K562 (cell line): ENCODE measurements at regions not wholly inside any gene's neighbourhood (a gene's known extent, or its start where the extent isn't known, plus 50 kb on each side); places are given as distances from the start of the nearest gene placed in this dataset.
"Not testable (repeated sequence)": the region's sequence is repeated elsewhere in the genome, so short reads cannot be mapped to it uniquely, and the experiment has no call there.

Source experiments
- ATAC-seq: fragments of 200-7000 bp; cut with Tn5 transposase; 3 replicates; pipeline ENCODE4 v1.9.1; 2020; ENCODE audit warnings: moderate library complexity
- BruUV-seq: library from RNA; stranded (reverse); fragments of 400-500 nt; replicated peaks from 2 replicates; lab custom pipeline; 2021; lab: Mats Ljungman, UMichigan
- CTCF ChIA-PET: fragments of 300-600 bp; formaldehyde crosslinking; extraction: SDS; loops from one replicate; lab custom pipeline; 2021; ENCODE audit warnings: low intra/inter-chr PET ratio; lab: Yijun Ruan, JAX
- POLR2A ChIA-PET: fragments of 300-600, 350-650 bp; sonication (Branson Sonifier 250); formaldehyde crosslinking; extraction: SDS; loops from one replicate; lab custom pipeline; 2021; ENCODE audit warnings: antibody characterized with exemption, inconsistent platforms; lab: Yijun Ruan, JAX
- DNase-seq, 4 experiments: peaks; one replicate each; pipeline versions ENCODE4 v3.0.0 to v3.0.0-alpha.2; 2011 to 2018; ENCODE audit warnings: low spot score in 3 of 4, mixed read lengths in 3 of 4; ENCODE audit errors: extremely low read depth in 1 of 4
- FAIRE-seq: peaks from 2 replicates; lab custom pipeline; 2011; peaks lifted over from hg19 to GRCh38; lab: Jason Lieb, UNC
- H2AFZ ChIP-seq: 2 replicates; pipeline ENCODE4 v1.6.0; 2011; ENCODE audit warnings: low read depth, low read length, control low read depth, inconsistent platforms
- H3K27ac ChIP-seq: fragments of 200-600 bp; 3 replicates; pipeline ENCODE4 v1.8.0; 2011; ENCODE audit warnings: low read depth, mild to moderate bottlenecking, control low read depth, inconsistent platforms, low read length, moderate library complexity, mixed read lengths; ENCODE audit errors: extremely low read depth
- H3K27me3 ChIP-seq, 2 experiments: fragments of 300-600 bp in 1 of 2; 2 replicates in 1 of 2; 3 replicates in 1 of 2; pipeline versions ENCODE4 v1.6.0 to v1.8.0; 2011; ENCODE audit warnings: inconsistent platforms in 2 of 2, low read length in 2 of 2, mild to moderate bottlenecking in 1 of 2, mixed read lengths in 1 of 2, moderate library complexity in 1 of 2; ENCODE audit not compliant: control insufficient read depth in 2 of 2, insufficient read depth in 2 of 2
- H3K36me3 ChIP-seq: fragments of 300-600 bp; 3 replicates; pipeline ENCODE4 v1.8.0; 2011; ENCODE audit warnings: mild to moderate bottlenecking, low read length, inconsistent platforms; ENCODE audit not compliant: control insufficient read depth, insufficient read depth
- H3K4me1 ChIP-seq, 2 experiments: fragments of 200-600 bp in 1 of 2; replicated peaks in 1 of 2; 2 replicates in 1 of 2; 3 replicates in 1 of 2; pipeline versions ENCODE4 v1.5.1 to v1.8.0; 2011; ENCODE audit warnings: inconsistent platforms in 2 of 2, low read length in 2 of 2, mild to moderate bottlenecking in 1 of 2, mixed read lengths in 1 of 2, moderate library complexity in 1 of 2; ENCODE audit not compliant: control insufficient read depth in 2 of 2, insufficient read depth in 2 of 2
- H3K4me2 ChIP-seq: 2 replicates; pipeline ENCODE4 v1.6.1; 2011; ENCODE audit warnings: low read length, control low read depth, inconsistent platforms, mixed read lengths; ENCODE audit not compliant: insufficient read depth
- H3K4me3 ChIP-seq: fragments of 200-600 bp; sonication (generic), shearing (Covaris generic); 2 replicates; pipeline ENCODE4 v1.5.1; 2016; ENCODE audit warnings: control low read depth, inconsistent platforms
- H3K79me2 ChIP-seq: fragments of 200-600 bp; 3 replicates; pipeline ENCODE4 v1.8.0; 2011; ENCODE audit warnings: low read length, inconsistent platforms; ENCODE audit not compliant: control insufficient read depth, insufficient read depth
- H3K9ac ChIP-seq, 2 experiments: 2 replicates each; pipeline versions ENCODE4 v1.6.0 to v1.6.1; 2011; ENCODE audit warnings: low read depth in 2 of 2, low read length in 2 of 2, control low read depth in 1 of 2, inconsistent platforms in 1 of 2, mild to moderate bottlenecking in 1 of 2, mixed read lengths in 1 of 2; ENCODE audit not compliant: insufficient read depth in 1 of 2
- H3K9me1 ChIP-seq: one replicate; pipeline ENCODE4 v1.6.0; 2011; ENCODE audit warnings: inconsistent platforms, mild to moderate bottlenecking, low read length, moderate library complexity; ENCODE audit not compliant: control insufficient read depth, insufficient read depth
- H3K9me3 ChIP-seq: replicated peaks from 2 replicates; pipeline ENCODE4 v1.5.1; 2011; ENCODE audit warnings: low read depth, low read length, inconsistent platforms; ENCODE audit not compliant: control insufficient read depth, insufficient read depth
- H4K20me1 ChIP-seq: replicated peaks from 2 replicates; pipeline ENCODE4 v1.6.1; 2011; ENCODE audit warnings: low read length, inconsistent platforms, mixed read lengths; ENCODE audit not compliant: control insufficient read depth, insufficient read depth
- SPI1 ChIP-seq: IDR thresholded peaks from 2 replicates; pipeline ENCODE4 v1.6.1; 2011; ENCODE audit warnings: low read depth, low read length, control low read depth, borderline replicate concordance
- VEZF1 ChIP-seq: fragments of 200-800 bp; sonication (Bioruptor generic); IDR thresholded peaks from 2 replicates; pipeline ENCODE4 v1.6.1; 2017; ENCODE audit warnings: missing genetic modification characterization, missing compliant biosample characterization
- ZBTB43 ChIP-seq: sonication (generic); formaldehyde crosslinking; IDR thresholded peaks from 2 replicates; pipeline ENCODE4 v1.8.0; 2023; ENCODE audit warnings: mild to moderate bottlenecking, missing genetic modification reagents
- ZNF584 ChIP-seq: fragments of 200-800 bp; sonication (Bioruptor generic); IDR thresholded peaks from 2 replicates; pipeline ENCODE4 v1.6.1; 2016; ENCODE audit warnings: low read depth, mild to moderate bottlenecking, missing genetic modification characterization, missing compliant biosample characterization
- ZNF644 ChIP-seq: fragments of 200-800 bp; sonication (Bioruptor generic); IDR thresholded peaks from 2 replicates; pipeline ENCODE4 v1.6.1; 2016; ENCODE audit warnings: low read depth, missing genetic modification characterization, missing compliant biosample characterization
- WGBS: fragments of 100-300 bp; shearing (Covaris generic); methylation state at CpG from one replicate; pipeline ENCODE4 v1.1.6; 2016; ENCODE audit warnings: low coverage, mixed read lengths; ENCODE audit not compliant: insufficient coverage; ENCODE audit errors: missing lambda C conversion rate; 5-methylcytosine and 5-hydroxymethylcytosine counted together
- in situ Hi-C: fragments of 300-500 bp; cut with MboI; formaldehyde crosslinking; loops from 4 replicates; pipeline ENCODE4 v1.15.0; 2018; ENCODE audit warnings: inconsistent platforms, mixed read lengths
- intact Hi-C: fragments of 100-400 bp; cut with micrococcal nuclease; formaldehyde crosslinking; loops from 2 replicates; pipeline ENCODE4 v1.14.2; 2022

GRCh38 chr7:76133164-76133775, 68.4 kb upstream of the SRRM3 start (continued):
- TF ChIP-seq ZNF644 (tag): no peak

GRCh38 chr7:76133839-76134238, 67.9 kb upstream of the SRRM3 start:
- no peaks in the 10 kb centered on the region for H3K79me2 ChIP-seq
- peaks cover 0 to 5% of the 10 kb centered on the region in 2 experiments; a peak in 2 of 5 replicates for H3K27me3 ChIP-seq
- 16% methylated on average over 3 of the region's 3 CpGs for WGBS
- TF ChIP-seq SPI1: peak; percentile 24; the same call in 1 of the 2 replicates
- no peak for TF ChIP-seq ZBTB43 (CRISPR knock-in tag)
- no peak for TF ChIP-seq VEZF1 (CRISPR knock-in tag)
- no peak for TF ChIP-seq ZNF584 (CRISPR knock-in tag)
- TF ChIP-seq, all 486 proteins: peak for 1
- Histone ChIP-seq H3K4me1 (peaks cover 3 to 9% of the 10 kb centered on the region in 2 experiments; a peak in 3 of 5 replicates), H3K4me2 (no peak overlapping the region), H3K27ac (no peak overlapping the region), H4K20me1 (no peaks in the 10 kb centered on the region), H2AFZ (no peak overlapping the region), H3K4me3 (no peak overlapping the region), H3K9ac (no peak overlapping the region), H3K9me3 (no peaks in the 10 kb centered on the region), H3K9me1 (no peaks in the 10 kb centered on the region), H3K36me3 (no peaks in the 10 kb centered on the region)
- ChIA-PET POLR2A (interaction anchor here (1.0 kb wide), 1 partner anchor 80 kb away, joined by 3 read pairs; no protein-coding TSS in a partner anchor), CTCF (no interaction called here)
- ATAC-seq (no peak), FAIRE-seq (no peak), DNase-seq (no peak)
- in situ Hi-C loops: no loop called here
- intact Hi-C loops: no loop called here
- no TSS peak for BruUV-seq

- DNase-seq, H3K4me2 ChIP-seq, intact Hi-C loops, H2AFZ ChIP-seq, H3K9ac ChIP-seq, H3K79me2 ChIP-seq, FAIRE-seq, H3K27ac ChIP-seq, H3K9me1 ChIP-seq, ATAC-seq, CTCF ChIA-PET, H3K36me3 ChIP-seq, BruUV-seq, H3K9me3 ChIP-seq, in situ Hi-C loops, H3K4me3 ChIP-seq, H3K27me3 ChIP-seq, H4K20me1 ChIP-seq, POLR2A ChIA-PET: not testable (repeated sequence)
- WGBS: 9% methylated on average over 2 of the region's 2 CpGs
- peaks cover 3 to 17% of the 10 kb centered on the region in 2 experiments; a peak in 3 of 5 replicates for H3K4me1 ChIP-seq
Measured at GRCh38 chr7:76135263-76135662, 66.4 kb upstream of the SRRM3 start.
